Keratinocyte (primary cell): ENCODE measurements at regions not wholly inside any gene's neighbourhood (a gene's known extent, or its start where the extent isn't known, plus 50 kb on each side); places are given as distances from the start of the nearest gene placed in this dataset.
A peak's percentile ranks its signal among the peaks of the same experiment; 100 is the strongest.

Experiments used
- DNase-seq: peaks from one replicate; pipeline ENCODE4 v3.0.0-alpha.2; 2011; ENCODE audit warnings: low read depth, missing footprints, low spot score
- FAIRE-seq: peaks from 2 replicates; lab custom pipeline; 2011; peaks lifted over from hg19 to GRCh38; lab: Jason Lieb, UNC
- H2AFZ ChIP-seq: 2 replicates; pipeline ENCODE4 v1.6.0; 2012; ENCODE audit warnings: low read length, control low read depth, inconsistent platforms; ENCODE audit not compliant: control insufficient read depth
- H3K27ac ChIP-seq: 2 replicates; pipeline ENCODE4 v1.5.1; 2011; ENCODE audit warnings: low read length; ENCODE audit not compliant: control insufficient read depth, insufficient read depth
- H3K27me3 ChIP-seq: 3 replicates; pipeline ENCODE4 v1.6.0; 2011; ENCODE audit warnings: low read length; ENCODE audit not compliant: control insufficient read depth, insufficient read depth; ENCODE audit errors: extremely low read depth
- H3K36me3 ChIP-seq, 2 experiments: 2 replicates in 1 of 2; 3 replicates in 1 of 2; pipeline ENCODE4 v1.5.1; 2011; ENCODE audit warnings: low read length in 2 of 2, mild to moderate bottlenecking in 1 of 2; ENCODE audit not compliant: control insufficient read depth in 2 of 2, insufficient read depth in 2 of 2; ENCODE audit errors: extremely low read depth in 1 of 2
- H3K4me1 ChIP-seq: 3 replicates; pipeline ENCODE4 v1.5.1; 2011; ENCODE audit warnings: low read length; ENCODE audit not compliant: control insufficient read depth, insufficient read depth; ENCODE audit errors: extremely low read depth
- H3K4me2 ChIP-seq: 3 replicates; pipeline ENCODE4 v1.6.0; 2011; ENCODE audit warnings: low read depth, low read length; ENCODE audit not compliant: control insufficient read depth, insufficient read depth; ENCODE audit errors: extremely low read depth
- H3K4me3 ChIP-seq, 3 experiments: fragments of 200-600 bp in 1 of 3; sonication (generic) in 1 of 3; 2 replicates in 2 of 3; 3 replicates in 1 of 3; pipeline ENCODE4 v1.5.1; 2011 to 2016; ENCODE audit warnings: low read length in 3 of 3, mild to moderate bottlenecking in 3 of 3, control low read depth in 2 of 3, inconsistent platforms in 1 of 3, low read depth in 1 of 3, mixed read lengths in 1 of 3, mixed run types in 1 of 3, moderate library complexity in 1 of 3; ENCODE audit not compliant: control insufficient read depth in 2 of 3, insufficient read depth in 2 of 3; ENCODE audit errors: extremely low read depth in 1 of 3
- H3K79me2 ChIP-seq: 2 replicates; pipeline ENCODE4 v1.6.0; 2012; ENCODE audit warnings: low read length; ENCODE audit not compliant: control insufficient read depth, insufficient read depth
- H3K9ac ChIP-seq: 3 replicates; pipeline ENCODE4 v1.6.0; 2011; ENCODE audit warnings: low read length; ENCODE audit not compliant: control insufficient read depth, insufficient read depth; ENCODE audit errors: extremely low read depth
- H3K9me1 ChIP-seq: 3 replicates; pipeline ENCODE4 v1.6.0; 2011; ENCODE audit warnings: low read length; ENCODE audit not compliant: control insufficient read depth, insufficient read depth; ENCODE audit errors: extremely low read depth
- H3K9me3 ChIP-seq: 2 replicates; pipeline ENCODE4 v1.5.1; 2012; ENCODE audit warnings: low read depth, low read length; ENCODE audit not compliant: control insufficient read depth
- H4K20me1 ChIP-seq: 3 replicates; pipeline ENCODE4 v1.6.0; 2011; ENCODE audit warnings: low read length; ENCODE audit not compliant: control insufficient read depth, insufficient read depth; ENCODE audit errors: extremely low read depth
- EZH2 ChIP-seq: IDR thresholded peaks from one replicate; pipeline ENCODE4 v1.6.1; 2012; ENCODE audit warnings: inconsistent platforms, mild to moderate bottlenecking, low read length, moderate library complexity
- dilution Hi-C: fragments of 300-500 bp; cut with MboI; formaldehyde crosslinking; loops from one replicate; pipeline ENCODE4 v1.7.0; 2020; ENCODE audit warnings: low sequenced_read_pairs; ENCODE audit not compliant: extremely low pct_ligation_motif_present
- TF ChIP-seq, protein P1 (sequence below), 3 experiments: IDR thresholded peaks in 1 of 3; conservative IDR thresholded peaks in 1 of 3; optimal IDR thresholded peaks in 1 of 3; 2 replicates in 2 of 3; 3 replicates in 1 of 3; pipeline versions ENCODE3 to v1.5.1; 2011; ENCODE audit warnings: low read length in 3 of 3, mild to moderate bottlenecking in 3 of 3, moderate library complexity in 2 of 3, control low read depth in 1 of 3, inconsistent platforms in 1 of 3; ENCODE audit not compliant: insufficient read depth in 2 of 3; ENCODE audit errors: extremely low read depth in 1 of 3

DNA sequence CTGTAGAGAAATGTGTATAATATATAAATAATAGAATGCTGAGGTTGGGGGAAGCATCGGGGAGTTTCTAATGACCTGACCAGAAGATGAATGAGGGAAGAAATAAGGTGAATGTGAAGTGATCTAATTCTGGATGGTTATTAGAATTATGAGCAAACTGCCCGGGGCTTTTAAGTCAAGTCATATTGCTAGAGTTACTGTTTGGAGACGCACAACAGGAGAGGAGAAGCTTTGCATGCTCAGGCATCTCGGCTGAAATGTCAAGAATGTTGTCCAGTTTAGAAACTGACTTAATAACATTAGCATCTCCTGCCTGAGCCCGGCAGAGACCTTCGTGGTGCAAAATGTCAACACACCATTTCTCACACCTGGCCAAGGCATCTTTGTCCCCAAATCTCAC lies 119.1 kb downstream of the RRAGC start:
- H3K27ac ChIP-seq: no peak overlapping the region
- TF ChIP-seq, protein P1, sequence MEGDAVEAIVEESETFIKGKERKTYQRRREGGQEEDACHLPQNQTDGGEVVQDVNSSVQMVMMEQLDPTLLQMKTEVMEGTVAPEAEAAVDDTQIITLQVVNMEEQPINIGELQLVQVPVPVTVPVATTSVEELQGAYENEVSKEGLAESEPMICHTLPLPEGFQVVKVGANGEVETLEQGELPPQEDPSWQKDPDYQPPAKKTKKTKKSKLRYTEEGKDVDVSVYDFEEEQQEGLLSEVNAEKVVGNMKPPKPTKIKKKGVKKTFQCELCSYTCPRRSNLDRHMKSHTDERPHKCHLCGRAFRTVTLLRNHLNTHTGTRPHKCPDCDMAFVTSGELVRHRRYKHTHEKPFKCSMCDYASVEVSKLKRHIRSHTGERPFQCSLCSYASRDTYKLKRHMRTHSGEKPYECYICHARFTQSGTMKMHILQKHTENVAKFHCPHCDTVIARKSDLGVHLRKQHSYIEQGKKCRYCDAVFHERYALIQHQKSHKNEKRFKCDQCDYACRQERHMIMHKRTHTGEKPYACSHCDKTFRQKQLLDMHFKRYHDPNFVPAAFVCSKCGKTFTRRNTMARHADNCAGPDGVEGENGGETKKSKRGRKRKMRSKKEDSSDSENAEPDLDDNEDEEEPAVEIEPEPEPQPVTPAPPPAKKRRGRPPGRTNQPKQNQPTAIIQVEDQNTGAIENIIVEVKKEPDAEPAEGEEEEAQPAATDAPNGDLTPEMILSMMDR (optimal IDR thresholded peaks at IDR 0.05 in 1 of 3, IDR thresholded peaks at IDR 0.05 in 1 of 3, conservative IDR thresholded peaks at IDR 0.05 in 1 of 3; ENCODE audit: extremely low read depth in 1 of 3, insufficient read depth in 2 of 3, low read length in 3 of 3): no peak
- no peak for TF ChIP-seq EZH2
- H3K36me3 ChIP-seq: no peaks in the 10 kb centered on the region
- dilution Hi-C loops: no loop called here
- no peaks in the 10 kb centered on the region for H3K9me1 ChIP-seq
- no peaks in the 10 kb centered on the region for H3K79me2 ChIP-seq
- H3K27me3 ChIP-seq: no peaks in the 10 kb centered on the region
- H3K9ac ChIP-seq: no peak overlapping the region
- H3K4me2 ChIP-seq: no peak overlapping the region
- no peak overlapping the region for H3K4me3 ChIP-seq
- FAIRE-seq: peak; percentile 67
- H3K4me1 ChIP-seq: peaks cover 8% of the 10 kb centered on the region
- DNase-seq: no peak
- no peak overlapping the region for H2AFZ ChIP-seq
- no peaks in the 10 kb centered on the region for H4K20me1 ChIP-seq
- H3K9me3 ChIP-seq: no peaks in the 10 kb centered on the region

DNA sequence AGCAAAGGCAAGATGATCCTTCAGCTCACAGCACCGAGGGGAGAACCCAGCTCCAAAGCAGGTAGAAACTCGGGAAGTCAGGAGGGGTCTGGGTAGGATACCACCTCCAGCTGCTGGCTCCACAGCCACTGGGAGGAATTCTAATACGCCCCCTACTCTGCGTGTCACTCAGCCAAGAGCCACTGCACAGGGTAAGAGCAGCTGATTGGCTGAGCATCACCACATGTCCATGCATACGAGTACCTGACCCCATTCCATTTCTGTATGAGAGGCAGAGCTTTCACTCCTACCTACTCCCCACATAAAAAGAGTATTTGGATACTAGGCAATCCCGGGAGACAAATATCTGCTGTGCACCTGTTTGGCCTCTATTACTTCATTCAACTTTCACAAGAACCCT lies 121.4 kb downstream of the RRAGC start:
- no peaks in the 10 kb centered on the region for H3K27me3 ChIP-seq

More for the DNA sequence above, 121.4 kb downstream of the RRAGC start:
- FAIRE-seq (no peak), DNase-seq (no peak)
- Histone ChIP-seq H2AFZ (no peak overlapping the region), H3K9me1 (no peaks in the 10 kb centered on the region), H3K79me2 (no peaks in the 10 kb centered on the region), H3K9me3 (no peaks in the 10 kb centered on the region), H4K20me1 (no peaks in the 10 kb centered on the region), H3K4me2 (no peak overlapping the region), H3K4me3 (no peak overlapping the region), H3K4me1 (peaks cover 19% of the 10 kb centered on the region), H3K27ac (no peak overlapping the region), H3K36me3 (no peaks in the 10 kb centered on the region), H3K9ac (no peak overlapping the region)
- TF ChIP-seq, protein P1 (optimal IDR thresholded peaks at IDR 0.05 in 1 of 3, IDR thresholded peaks at IDR 0.05 in 1 of 3, conservative IDR thresholded peaks at IDR 0.05 in 1 of 3; ENCODE audit: extremely low read depth in 1 of 3, insufficient read depth in 2 of 3, low read length in 3 of 3): no peak
- TF ChIP-seq EZH2: no peak
- dilution Hi-C loops: no loop called here
